OCI-LY1 (cell line): ENCODE measurements at regions not wholly inside any gene's neighbourhood (a gene's known extent, or its start where the extent isn't known, plus 50 kb on each side); places are given as distances from the start of the nearest gene placed in this dataset.

ENCODE experiments used
- H2AFZ ChIP-seq: fragments of 200-600 bp; sonication (generic), shearing (Covaris generic); 2 replicates; pipeline ENCODE4 v1.6.0; 2014; ENCODE audit warnings: antibody characterized with exemption, mild to moderate bottlenecking, low read length
- H3F3A ChIP-seq: fragments of 200-600 bp; sonication (generic), shearing (Covaris generic); 2 replicates; pipeline ENCODE4 v1.6.0; 2014; ENCODE audit warnings: mild to moderate bottlenecking, antibody characterized with exemption, low read length, moderate library complexity; ENCODE audit not compliant: insufficient read depth
- H3K27ac ChIP-seq: fragments of 200-600 bp; sonication (generic); 2 replicates; pipeline ENCODE4 v1.5.1; 2014; ENCODE audit warnings: low read length, mixed run types, mild to moderate bottlenecking, low read depth; ENCODE audit not compliant: poor library complexity, severe bottlenecking
- H3K27me3 ChIP-seq: fragments of 200-600 bp; sonication (generic); 2 replicates; pipeline ENCODE4 v1.6.0; 2014; ENCODE audit warnings: antibody characterized with exemption, mild to moderate bottlenecking, low read length, moderate library complexity; ENCODE audit not compliant: insufficient read depth
- H3K36me3 ChIP-seq: fragments of 200-600 bp; sonication (generic); 2 replicates; pipeline ENCODE4 v1.6.1; 2014; ENCODE audit warnings: mild to moderate bottlenecking, antibody characterized with exemption, low read length, moderate library complexity, mixed read lengths; ENCODE audit not compliant: insufficient read depth
- H3K4me1 ChIP-seq: fragments of 200-600 bp; sonication (generic); 2 replicates; pipeline ENCODE4 v1.5.1; 2014; ENCODE audit warnings: mild to moderate bottlenecking, low read length, moderate library complexity; ENCODE audit not compliant: insufficient read depth, severe bottlenecking
- H3K4me2 ChIP-seq: fragments of 200-600 bp; sonication (generic), shearing (Covaris generic); 2 replicates; pipeline ENCODE4 v1.6.1; 2014; ENCODE audit warnings: low read length
- H3K4me3 ChIP-seq: fragments of 200-600 bp; sonication (generic); 2 replicates; pipeline ENCODE4 v1.5.1; 2014; ENCODE audit warnings: low read length, low read depth, mild to moderate bottlenecking, mixed read lengths; ENCODE audit not compliant: poor library complexity, severe bottlenecking
- H3K79me2 ChIP-seq: fragments of 200-600 bp; shearing (Covaris generic); 2 replicates; pipeline ENCODE4 v1.6.1; 2016; ENCODE audit warnings: mixed run types, low read length, mixed read lengths; ENCODE audit not compliant: insufficient read depth
- H3K9ac ChIP-seq: fragments of 200-600 bp; sonication (generic), shearing (Covaris generic); 2 replicates; pipeline ENCODE4 v1.6.1; 2014; ENCODE audit warnings: mild to moderate bottlenecking, low read length, mixed read lengths
- H3K9me2 ChIP-seq: fragments of 200-600 bp; sonication (generic), shearing (Covaris generic); 2 replicates; pipeline ENCODE4 v1.6.1; 2014; ENCODE audit warnings: low read depth, mild to moderate bottlenecking, low read length, mixed read lengths
- H3K9me3 ChIP-seq: fragments of 200-600 bp; shearing (Covaris generic); 2 replicates; pipeline ENCODE4 v1.6.1; 2014; ENCODE audit warnings: low read length, mixed read lengths
- H4K20me1 ChIP-seq: fragments of 200-600 bp; sonication (generic), shearing (Covaris generic); 2 replicates; pipeline ENCODE4 v1.6.0; 2016; ENCODE audit warnings: mild to moderate bottlenecking, low read length; ENCODE audit not compliant: insufficient read depth
- CTCF ChIP-seq: fragments of 200-600 bp; sonication (generic), shearing (Covaris generic); IDR thresholded peaks from 2 replicates; pipeline ENCODE4 v1.5.1; 2017; ENCODE audit warnings: mild to moderate bottlenecking, antibody characterized with exemption, low read length, moderate library complexity, mixed read lengths
- EZH2 ChIP-seq: fragments of 200-600 bp; sonication (generic), shearing (Covaris generic); IDR thresholded peaks from 2 replicates; pipeline ENCODE4 v1.8.0; 2017; ENCODE audit warnings: borderline replicate concordance, mixed run types, mild to moderate bottlenecking, antibody characterized with exemption, low read length, moderate library complexity, mixed read lengths

GRCh38 chr13:66214467-66214866 is 1015.7 kb downstream of the PCDH9 start:
- Histone ChIP-seq H4K20me1 (no peaks in the 10 kb centered on the region), H3K9ac (no peak overlapping the region), H3K27me3 (no peaks in the 10 kb centered on the region), H3K4me2 (no peak overlapping the region), H3F3A (no peaks in the 10 kb centered on the region), H3K4me3 (no peak overlapping the region), H3K79me2 (no peaks in the 10 kb centered on the region), H3K36me3 (no peaks in the 10 kb centered on the region), H2AFZ (no peak overlapping the region), H3K9me2 (no peaks in the 10 kb centered on the region), H3K9me3 (no peaks in the 10 kb centered on the region; the same call in 1 of the 2 replicates), H3K4me1 (peaks cover 18% of the 10 kb centered on the region), H3K27ac (no peak overlapping the region)
- TF ChIP-seq EZH2: no peak
- no peak for TF ChIP-seq CTCF

DNA sequence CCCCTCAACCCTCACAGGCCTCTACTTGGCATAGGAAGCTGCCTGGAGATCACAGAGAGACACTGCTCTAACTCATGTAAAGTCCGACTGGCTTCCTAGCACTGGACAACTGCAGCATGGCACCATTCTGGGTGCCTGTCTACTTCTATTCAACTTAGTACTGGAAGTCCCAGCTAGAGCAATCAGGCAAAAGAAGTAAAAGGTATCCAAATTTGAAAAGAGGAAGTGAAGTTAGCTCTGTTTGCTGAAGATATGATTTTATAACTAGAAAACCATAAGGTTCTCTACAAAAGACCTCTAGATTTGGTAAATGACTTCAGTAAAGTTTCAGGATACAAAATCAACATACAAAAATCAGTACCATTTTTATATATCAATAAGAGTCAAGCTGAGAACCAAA is 1017.6 kb downstream of the PCDH9 start:
- Histone ChIP-seq H4K20me1 (no peaks in the 10 kb centered on the region), H3K9me3 (no peaks in the 10 kb centered on the region; the same call in 1 of the 2 replicates), H3F3A (no peaks in the 10 kb centered on the region), H3K27me3 (no peaks in the 10 kb centered on the region), H3K4me2 (no peak overlapping the region), H3K79me2 (no peaks in the 10 kb centered on the region), H3K27ac (no peak overlapping the region), H2AFZ (no peak overlapping the region), H3K4me3 (no peak overlapping the region), H3K9me2 (no peaks in the 10 kb centered on the region), H3K4me1 (peaks cover 14% of the 10 kb centered on the region), H3K36me3 (no peaks in the 10 kb centered on the region), H3K9ac (no peak overlapping the region)
- TF ChIP-seq CTCF: no peak
- no peak for TF ChIP-seq EZH2

GRCh38 chr13:66210677-66211076 is 1019.5 kb downstream of the PCDH9 start:
- H3K36me3 ChIP-seq: no peaks in the 10 kb centered on the region
- H3K4me1 ChIP-seq: no peaks in the 10 kb centered on the region
- peak overlapping the region; percentile 62; the same call in 1 of the 2 replicates for H2AFZ ChIP-seq
- H3F3A ChIP-seq: no peaks in the 10 kb centered on the region
- TF ChIP-seq EZH2 (no peak), CTCF (no peak)
- no peaks in the 10 kb centered on the region for H4K20me1 ChIP-seq
- H3K9me2 ChIP-seq: no peaks in the 10 kb centered on the region
- H3K9me3 ChIP-seq: no peaks in the 10 kb centered on the region
- no peak overlapping the region for H3K4me3 ChIP-seq
- no peak overlapping the region for H3K4me2 ChIP-seq
- H3K27me3 ChIP-seq: no peaks in the 10 kb centered on the region
- no peak overlapping the region for H3K27ac ChIP-seq
- H3K9ac ChIP-seq: no peak overlapping the region
- H3K79me2 ChIP-seq: no peaks in the 10 kb centered on the region
